ENCODE measurements at regions not wholly inside any gene's neighbourhood (a gene's known extent, or its start where the extent isn't known, plus 50 kb on each side); places are given as distances from the start of the nearest gene placed in this dataset.

DNA sequence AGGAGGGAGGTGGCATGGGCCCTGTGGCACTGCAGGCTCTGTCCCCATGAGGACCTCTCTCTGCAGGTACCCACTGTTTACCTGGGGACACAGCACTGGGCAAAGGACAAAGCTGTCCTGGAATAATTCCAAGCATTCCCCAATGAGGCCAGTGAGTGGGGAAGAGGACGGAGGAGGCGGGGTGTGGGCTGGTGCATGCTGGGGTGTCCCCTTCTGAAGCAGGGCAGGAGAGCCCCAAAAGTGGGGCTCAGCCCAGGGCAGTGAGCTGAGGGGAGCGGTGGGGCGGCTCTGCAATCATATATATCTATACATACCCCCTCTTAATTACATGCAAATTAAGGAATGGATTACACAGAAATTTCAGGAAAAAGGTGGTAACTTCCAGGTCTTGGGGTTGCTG is 315.8 kb downstream of the ADGRD1 start:
- TF ChIP-seq, protein P1, sequence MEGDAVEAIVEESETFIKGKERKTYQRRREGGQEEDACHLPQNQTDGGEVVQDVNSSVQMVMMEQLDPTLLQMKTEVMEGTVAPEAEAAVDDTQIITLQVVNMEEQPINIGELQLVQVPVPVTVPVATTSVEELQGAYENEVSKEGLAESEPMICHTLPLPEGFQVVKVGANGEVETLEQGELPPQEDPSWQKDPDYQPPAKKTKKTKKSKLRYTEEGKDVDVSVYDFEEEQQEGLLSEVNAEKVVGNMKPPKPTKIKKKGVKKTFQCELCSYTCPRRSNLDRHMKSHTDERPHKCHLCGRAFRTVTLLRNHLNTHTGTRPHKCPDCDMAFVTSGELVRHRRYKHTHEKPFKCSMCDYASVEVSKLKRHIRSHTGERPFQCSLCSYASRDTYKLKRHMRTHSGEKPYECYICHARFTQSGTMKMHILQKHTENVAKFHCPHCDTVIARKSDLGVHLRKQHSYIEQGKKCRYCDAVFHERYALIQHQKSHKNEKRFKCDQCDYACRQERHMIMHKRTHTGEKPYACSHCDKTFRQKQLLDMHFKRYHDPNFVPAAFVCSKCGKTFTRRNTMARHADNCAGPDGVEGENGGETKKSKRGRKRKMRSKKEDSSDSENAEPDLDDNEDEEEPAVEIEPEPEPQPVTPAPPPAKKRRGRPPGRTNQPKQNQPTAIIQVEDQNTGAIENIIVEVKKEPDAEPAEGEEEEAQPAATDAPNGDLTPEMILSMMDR (IDR thresholded peaks at IDR 0.05): no peak
- TF ChIP-seq POLR2A (IDR thresholded peaks at IDR 0.05): no peak
